NCI-H524 treated with DMSO at 0.1 percent for 48 hours (cell line): ENCODE measurements at regions not wholly inside any gene's neighbourhood (a gene's known extent, or its start where the extent isn't known, plus 50 kb on each side); places are given as distances from the start of the nearest gene placed in this dataset.

Experiments used
- DNase-seq: peaks from one replicate; lab custom pipeline; 2025; lab: John Stamatoyannopoulos, UW

DNA sequence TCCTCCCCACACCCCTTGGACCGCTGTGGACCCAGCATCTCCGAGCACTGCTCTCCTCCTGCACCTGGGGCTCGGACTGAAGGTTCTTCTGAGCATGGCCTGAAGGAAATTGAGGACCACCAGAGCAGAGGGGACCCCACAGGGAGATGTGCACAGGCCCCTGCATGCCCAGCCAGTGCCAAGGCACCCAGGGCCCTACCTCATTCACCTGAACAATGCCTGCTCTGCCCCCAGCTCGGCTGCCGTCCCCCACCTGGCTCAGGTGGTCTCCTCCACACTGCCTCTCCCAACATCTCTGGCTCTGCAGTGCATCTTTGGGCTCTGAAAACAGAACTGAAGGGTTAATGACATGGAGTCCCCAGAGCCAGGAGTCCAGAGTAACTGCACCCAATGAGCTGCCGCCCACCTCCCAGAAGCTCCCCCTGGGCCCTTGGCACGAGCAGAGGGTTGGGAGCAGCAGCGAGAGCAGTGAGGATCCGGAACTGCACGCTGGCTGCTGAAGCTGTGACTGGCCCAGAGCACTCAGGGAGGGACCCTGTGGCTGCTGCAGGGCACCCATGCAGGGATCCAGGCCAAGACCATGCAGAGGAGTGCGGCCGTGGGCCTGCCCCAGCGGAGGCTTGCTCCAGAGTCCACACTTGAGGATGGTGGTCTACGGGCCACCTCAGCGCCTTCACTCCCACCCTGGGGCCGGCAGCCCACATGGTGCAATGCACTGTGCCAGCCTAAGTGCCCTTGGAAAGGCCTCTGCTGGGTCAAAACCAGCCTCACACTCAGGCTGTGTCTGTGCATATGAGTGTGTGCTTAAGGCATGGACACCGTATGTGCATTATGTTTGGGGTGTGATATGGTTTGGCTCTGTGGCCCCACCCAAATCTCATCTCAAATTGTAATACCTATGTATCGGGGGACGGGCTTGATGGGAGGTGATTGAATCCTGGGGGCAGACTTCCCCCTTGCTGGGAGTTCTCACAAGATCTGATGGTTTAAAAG is 686.1 kb downstream of the TBC1D22A start:
- no peak for DNase-seq

DNA sequence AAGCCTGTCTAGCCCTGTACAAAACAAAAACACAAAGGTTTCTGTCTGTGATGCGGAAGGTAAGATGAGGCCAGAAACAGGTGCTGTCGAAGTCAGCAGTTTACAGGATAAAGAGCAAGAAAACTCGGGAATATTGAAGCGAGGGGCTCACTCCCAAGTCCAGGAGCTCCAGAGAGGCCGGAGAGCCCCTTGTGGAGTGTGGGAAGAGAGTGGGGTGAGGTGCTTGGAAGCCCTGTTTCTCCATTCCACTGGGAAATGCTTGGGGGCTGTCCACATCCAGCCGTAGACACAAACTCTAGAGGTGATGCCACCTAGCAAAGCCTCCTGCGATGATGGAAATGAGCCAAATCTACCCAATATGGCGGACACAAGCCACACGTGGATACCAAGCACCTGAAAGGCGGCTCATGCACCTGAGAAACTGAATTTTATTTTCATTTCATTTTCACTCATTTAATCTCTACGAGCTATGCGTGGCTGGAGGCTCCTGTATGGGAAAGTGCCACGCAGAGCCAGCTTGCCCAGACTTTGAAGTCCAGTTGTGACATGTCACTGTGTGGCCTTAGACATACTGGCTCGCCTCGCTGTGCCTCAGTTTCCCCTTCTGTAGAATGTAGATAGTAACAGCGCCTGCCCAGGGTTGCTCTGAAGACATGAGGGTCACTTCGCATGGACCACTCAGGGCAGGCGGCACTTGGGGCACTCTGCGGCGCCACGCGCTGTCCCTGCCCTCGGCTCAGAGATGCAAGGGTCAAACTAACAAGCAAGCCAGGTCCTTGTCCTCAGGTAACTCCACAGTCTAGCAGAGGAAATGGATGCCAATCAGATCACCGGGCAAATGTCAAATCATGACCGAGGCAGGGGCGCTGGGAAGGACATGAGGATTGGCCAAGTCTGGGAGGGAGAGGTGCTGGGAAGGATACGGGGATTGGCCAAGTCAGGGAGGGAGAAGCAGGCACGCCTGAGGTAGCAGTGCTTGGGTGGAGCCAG is 684.7 kb downstream of the TBC1D22A start:
- DNase-seq, result no peak

DNA sequence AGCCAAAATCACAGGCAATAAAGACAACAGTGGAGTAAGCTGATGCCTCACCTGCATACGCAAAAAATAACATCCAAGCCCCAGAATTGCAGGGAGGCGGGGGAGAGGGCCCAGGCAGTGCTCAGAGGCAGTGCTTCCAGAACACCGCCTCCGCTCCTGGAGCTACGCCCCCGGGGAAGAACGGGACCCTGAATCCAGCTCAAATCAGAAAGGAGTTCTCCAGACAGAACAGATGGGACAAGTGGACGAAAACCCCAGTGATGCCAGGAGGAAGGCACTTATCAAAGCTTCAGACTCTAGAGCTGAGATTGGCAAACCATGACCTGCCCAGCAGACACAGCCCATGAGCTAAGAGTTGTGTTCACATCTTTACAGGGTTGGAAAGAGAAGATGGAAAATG is 683.9 kb downstream of the TBC1D22A start:
- peak; percentile 35 for DNase-seq

DNA sequence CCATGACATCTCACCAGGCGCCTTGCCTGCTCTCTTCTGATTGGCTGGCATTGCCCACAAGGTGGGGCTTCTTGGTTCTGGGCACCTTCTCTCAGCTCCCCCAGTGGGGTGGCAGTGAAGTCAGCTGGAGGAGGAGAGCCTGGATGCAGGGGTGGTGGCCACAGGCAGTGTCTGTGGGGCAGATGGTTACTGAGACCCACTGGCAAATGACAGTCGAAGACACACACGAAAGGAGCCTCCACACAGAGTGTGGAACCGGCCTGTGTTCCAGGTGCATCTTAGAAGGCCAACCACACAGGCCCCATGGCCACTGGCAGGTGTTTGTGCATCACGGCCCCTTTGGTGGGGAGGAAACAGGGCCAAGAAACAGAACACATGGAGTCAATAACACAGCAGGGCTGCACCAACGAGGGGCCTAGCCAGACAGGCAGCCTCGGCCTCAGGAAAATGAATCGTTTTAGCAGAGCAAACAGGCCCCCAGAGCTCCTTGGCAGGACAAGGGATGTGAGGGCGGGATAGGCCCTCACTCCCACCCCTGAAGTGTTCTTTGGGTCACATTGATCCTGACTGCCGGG is 683.4 kb downstream of the TBC1D22A start:
- no peak for DNase-seq

DNA sequence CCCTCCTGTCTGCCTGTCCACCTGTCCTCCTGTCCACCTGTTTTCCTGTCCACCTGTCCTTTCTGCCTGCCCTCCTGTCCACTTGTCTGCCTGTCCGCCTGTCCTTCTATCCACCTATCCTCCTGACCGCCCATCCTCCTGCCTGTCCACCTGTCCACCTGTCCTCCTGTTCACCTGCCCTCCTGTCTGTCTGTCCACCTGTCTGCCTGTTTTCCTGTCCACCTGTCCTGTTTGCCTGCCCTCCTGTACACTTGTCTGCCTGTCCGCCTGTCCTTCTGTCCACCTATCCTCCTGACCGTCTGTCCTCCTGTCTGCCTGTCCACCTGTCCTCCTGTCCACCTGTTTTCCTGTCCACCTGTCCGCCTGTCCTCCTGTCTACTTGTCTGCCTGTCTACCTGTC is 682.8 kb downstream of the TBC1D22A start:
- DNase-seq, result no peak

DNA sequence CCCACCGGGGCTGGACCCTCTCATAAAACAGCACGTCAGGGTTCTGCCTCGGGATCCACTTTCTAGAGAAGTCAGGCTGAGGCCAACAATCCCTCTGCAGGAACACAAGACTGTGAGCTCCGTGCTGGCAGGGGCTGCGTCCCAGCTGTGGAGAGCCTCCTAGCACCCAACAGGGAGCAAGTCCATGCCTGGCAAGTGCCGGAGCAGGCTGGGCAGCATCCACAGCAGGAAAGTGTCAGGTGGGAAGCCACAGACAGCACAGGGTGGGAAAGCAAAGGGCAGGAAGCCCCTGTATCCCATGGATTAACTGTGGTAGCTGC is 682.3 kb downstream of the TBC1D22A start:
- DNase-seq, result no peak

DNA sequence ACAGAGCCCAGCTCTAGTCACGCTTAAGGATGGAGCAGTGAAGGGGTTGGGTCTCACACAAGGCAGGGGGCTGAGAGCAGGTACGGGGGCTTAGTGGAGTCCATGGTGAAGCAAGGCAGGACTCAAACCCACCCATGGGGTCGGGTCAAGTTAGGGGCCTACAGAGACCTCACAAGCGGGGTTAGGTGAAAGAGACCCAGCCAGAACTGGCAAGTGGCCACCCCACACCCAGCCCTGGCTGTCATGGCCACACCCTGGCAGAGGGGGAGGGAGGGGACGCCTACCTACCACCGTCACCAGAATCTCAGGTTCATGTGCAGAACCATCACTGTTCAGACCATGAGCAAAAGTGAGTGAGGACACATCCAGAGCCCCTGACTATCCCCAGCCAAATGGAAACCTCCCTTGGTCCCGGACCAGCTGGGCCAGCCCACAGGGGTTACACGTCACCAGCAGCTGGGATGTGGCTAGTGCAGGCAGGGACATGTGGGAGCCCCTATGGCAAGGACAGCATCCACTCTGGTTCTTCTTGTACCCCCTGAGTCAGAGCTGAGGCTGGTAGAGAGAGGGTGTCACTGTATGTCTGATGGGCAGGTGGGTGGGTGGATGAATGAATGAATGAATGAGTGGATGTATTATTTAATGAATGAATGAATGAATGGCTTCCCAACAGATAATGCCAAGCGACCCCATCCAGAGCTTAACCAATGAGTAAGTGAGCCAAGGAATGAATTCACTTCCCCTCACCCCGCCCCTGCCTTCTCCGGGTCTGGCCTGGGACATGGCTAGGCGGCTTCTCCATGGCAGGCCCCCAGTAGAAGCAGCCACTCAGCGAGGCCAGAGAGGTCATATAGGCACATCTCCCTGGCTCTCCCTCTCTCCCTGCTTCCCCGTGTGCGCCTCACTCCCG is 681.6 kb downstream of the TBC1D22A start:
- no peak for DNase-seq

DNA sequence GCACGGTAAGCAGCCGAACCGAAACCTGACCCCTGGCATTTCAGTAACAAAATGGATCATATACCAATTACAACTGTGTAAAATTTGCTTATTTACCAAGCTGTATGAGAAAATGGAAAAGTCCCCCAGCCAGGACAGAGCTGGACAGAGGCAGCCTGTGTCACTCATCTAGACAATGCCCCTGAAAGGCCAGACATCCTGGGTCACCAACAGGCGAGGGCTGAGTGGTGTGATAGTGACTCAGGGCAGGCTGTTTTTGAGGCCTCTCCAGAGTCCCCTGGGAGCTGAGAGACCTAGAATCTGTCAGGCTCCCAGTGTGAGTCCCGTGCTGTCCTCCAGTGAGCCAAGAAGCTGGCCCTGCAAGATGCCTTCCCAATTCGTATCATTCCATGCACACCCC is 680.4 kb downstream of the TBC1D22A start:
- DNase-seq, result no peak

DNA sequence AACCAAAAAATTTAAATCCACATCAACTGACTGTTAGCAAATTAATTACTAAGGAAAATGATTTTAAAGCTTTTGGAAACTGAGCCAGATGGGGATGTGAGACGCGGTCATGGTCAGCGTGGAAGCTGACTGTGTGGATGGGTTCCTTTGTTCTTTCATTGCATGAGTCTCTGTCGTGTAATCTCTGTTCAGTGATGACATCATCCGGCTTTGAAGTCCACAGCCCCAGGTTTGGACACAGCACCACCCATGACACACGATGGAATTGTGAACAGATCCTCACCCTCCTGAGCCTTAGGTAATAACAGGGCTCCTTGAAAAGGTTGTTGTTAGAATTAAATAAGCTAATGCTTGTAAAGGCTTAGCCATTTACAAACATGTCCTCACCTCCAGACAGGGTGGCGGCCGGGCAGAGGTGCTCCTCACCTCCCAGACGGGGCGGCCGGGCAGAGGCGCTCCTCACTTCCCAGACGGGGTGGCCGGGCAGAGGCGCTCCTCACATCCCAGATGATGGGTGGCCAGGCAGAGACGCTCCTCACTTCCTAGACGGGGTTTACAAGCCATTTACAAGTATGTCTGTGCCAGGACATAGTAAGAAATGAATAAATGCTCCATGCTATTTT is 677.3 kb downstream of the TBC1D22A start:
- no peak for DNase-seq

DNA sequence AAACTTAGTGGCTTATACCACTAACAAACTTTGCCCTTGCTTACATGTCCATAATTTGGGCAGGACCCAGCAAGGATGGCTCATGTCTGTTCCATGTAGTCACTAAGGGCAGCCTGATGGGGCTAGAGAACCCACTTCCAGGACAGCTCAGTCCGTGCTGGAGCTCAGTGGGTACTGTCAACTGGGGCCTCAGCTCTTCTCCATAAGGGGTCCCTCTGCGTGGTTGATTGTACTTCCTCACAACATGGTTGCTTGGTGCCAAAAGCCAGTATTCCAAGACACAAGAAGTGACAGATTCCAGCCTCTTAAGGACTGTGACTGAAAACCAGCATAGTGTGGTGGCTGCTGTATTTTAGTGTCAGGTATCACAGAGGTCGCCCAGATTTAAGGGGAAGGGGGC is 675.2 kb downstream of the TBC1D22A start:
- no peak for DNase-seq

DNA sequence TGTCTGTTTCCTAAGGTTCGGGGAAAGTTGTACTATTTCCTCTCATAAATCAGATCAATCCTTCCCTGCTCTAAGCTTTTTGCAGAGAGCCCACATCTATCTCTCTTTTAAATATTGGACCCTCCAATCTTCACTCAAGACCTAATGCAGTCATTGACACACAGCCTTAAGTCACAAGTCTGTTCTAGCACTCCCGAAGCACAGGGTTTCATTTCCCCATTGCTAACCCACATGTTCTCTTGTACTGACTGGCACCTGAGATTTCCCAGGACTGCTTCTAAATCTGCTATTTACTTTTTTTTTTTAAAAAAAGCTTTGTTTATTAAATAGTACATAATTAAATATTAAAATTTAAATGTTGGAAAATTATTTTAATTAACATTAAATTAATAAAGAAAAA is 674.7 kb downstream of the TBC1D22A start:
- no peak for DNase-seq

DNA sequence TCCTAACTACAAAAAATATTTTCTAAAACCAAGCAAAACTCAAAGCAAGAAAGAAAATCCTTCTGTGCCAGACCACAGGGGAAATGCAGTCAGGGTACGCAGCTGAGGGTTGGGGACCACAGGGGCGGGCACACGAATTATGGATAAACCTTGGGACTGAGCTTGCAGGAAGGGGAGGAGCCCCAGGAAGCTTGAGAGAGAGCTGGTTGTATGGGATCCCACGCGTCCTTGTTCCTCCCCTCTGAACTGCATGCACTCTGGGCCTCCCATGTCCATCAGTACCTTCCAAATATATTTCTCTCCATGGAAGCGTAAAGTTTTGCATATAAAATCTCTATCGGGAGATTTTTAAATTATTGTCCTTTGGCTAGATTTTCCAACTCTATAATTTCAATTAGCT is 673.4 kb downstream of the TBC1D22A start:
- DNase-seq, result no peak

DNA sequence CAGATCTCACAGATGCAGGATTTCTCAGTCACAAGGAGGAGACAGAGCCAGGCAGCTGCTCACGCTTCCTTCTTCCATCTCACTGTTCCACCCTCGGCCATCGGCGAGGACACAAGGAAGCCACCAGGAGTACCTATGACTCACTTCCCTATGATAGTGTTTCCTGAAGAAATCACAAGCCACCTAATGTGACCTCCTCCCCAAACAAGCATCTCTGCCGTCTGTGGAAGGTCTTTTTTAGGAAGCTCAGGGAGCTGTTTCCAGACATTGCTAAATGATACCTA is 672.7 kb downstream of the TBC1D22A start:
- no peak for DNase-seq

DNA sequence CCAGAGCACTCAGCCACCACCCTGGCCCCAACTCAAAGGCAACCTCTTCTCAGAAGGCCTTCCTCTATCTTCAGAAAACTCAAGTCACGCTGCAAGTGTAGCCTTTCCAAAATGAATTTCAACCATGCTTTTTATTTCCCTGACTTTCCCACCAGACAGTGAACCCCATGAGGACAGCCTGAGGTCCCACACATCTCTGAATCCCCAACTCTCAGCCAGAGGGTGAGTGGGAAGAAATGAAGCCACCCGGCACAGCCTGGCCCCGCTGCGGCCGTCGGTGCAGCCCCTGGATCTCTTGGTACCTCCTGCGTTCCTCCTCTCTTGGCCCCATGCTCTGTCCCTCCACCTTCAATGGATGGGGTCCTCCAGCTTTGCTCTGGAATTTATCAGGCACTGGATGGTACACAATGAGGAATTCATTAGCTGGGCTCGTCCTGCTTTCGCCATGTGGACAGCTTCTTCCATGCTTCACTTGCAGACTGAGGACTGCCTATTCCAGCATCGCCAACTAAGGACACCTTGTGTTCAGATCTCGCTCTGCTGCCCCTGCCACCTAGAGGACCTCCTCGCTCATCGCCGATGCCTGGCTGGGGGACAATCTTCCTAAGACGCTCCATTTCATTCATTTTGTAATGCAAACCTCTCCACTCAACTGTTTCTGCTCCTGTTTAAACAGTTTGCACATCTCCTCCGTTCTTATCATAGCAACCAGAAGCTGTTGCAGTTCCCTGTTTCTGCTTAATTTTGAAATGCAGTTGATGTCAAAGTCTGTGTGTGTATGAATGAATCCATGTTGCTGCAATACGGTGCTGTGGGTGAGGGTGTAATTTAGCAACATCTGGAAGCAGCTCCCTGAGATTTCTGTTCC is 672.1 kb downstream of the TBC1D22A start:
- no peak for DNase-seq

DNA sequence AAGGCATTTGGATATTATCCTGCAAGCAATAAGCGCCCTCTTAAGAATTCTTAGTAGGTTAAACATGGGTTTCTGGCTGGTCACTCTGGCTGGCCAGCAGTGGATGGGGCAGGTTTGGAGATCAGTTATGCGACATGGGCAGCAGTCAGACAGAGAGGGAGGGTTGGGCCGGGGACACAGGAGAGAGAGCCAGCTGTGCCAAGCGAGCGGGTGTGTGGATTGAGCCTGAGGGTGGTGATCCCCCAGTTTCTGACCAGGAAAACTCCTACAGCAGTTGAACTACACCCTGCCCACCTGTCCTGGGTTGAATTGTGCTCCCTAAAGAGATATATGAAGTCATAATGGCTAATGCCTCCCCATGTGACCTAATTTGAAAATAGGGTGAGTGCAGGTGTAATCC is 671.2 kb downstream of the TBC1D22A start:
- DNase-seq, result no peak

DNA sequence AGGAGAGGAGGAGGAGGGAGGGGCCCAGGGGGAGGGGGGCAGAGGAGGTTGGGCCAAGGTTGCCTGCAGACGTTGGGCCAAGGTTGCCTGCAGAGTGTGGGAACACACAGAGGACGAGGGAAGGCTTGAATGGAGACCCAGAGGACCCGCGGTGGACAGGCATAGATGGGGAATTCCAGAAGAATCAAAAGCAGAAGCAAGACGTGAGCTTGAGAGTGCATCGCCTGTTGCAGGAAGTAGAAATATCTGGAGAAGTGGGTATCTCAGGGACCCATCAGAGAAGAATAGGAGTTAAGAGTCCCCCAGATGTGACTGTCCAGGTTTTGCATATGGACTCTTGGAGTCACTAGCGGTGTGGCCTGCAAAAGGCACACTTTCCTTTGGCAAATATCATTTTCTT is 670.2 kb downstream of the TBC1D22A start:
- no peak for DNase-seq

DNA sequence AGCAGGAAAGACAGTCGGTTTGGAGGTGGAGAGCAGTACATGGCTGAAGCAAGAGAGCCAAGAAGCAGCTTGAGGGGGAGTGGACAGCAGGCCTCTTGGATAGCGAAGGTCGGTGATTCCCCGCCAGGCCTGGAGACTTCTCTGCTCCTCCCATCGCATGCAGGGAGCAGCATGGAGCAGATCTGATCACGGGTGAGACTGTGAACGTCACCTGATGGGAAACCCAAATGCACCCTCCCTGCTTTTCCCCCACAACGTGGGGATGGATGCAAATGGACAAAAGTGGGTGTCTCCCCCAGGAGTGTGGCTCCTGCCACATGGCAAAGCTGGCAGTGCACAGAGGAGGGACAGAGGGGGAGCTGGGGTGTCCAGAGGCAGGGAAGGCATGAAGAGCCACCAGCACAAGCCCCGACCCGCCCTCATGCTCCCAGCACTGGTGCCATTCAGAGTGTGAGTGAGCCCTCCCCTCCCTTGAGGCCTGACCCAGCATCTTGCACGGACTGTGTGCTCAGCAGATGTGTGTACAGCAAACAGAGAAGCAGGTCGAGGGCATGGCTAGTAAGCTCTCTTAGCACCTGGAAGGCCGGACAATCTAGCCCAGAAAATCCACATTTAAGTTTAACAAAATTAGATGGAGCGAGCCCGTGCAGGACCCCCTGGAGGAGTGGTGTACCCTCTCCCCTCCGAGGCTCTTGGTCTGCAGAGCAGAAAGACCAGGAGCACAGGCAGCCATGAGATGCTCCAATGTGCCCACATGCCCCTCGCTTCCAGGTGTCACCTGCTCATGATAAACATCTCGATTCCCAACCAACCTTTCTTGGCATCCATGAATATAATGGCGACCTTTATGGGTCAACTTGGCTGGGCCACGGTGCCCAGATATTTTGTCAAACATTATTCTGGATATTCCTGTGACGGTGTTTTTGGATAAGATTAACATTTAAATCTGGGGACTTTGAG is 661.7 kb downstream of the TBC1D22A start:
- no peak for DNase-seq

DNA sequence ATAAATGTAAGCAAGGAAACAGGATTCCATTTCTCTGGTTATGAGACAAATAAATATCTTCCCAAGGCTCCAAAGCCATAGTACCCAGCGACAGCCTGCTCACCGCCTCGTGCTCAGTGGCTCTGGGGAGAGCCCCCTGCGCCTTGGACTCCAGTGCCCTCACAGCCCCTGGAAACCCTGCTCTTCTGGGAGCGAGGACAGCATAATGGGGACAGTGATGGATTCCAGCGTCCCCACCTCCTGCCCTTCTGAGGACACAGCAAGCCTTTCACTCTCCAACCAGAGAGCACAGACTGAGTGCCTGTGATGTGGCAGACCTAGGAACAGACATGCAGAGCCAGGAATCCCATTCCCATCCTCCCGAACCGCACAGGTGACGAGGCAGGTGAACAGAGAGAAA is 660.8 kb downstream of the TBC1D22A start:
- DNase-seq, result no peak

DNA sequence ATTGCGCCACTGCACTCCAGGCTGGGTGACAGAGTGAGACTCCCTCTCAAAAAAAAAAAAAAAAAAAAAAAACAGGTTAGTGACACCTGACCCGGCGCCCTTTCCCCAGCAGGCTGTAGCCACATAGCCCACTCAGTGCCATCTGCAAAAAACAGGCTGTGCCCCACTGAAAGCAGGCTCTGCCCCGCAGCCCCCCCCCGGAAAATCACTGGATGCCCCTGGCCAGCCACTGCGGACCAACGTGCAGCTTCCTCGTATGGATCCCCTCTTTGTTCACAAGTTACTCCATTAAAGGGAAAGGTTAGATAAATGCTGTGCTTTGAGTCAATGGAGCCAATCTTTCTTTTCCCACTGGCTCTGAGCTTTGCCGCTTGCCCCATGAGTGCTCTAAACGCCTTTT is 660.3 kb downstream of the TBC1D22A start:
- DNase-seq, result no peak
